ENCODE measurements at regions not wholly inside any gene's neighbourhood (a gene's known extent, or its start where the extent isn't known, plus 50 kb on each side); places are given as distances from the start of the nearest gene placed in this dataset.

GRCh38 chr3:111415018-111415417 is 127.0 kb upstream of the CD96 start:
- TF ChIP-seq, protein P1, sequence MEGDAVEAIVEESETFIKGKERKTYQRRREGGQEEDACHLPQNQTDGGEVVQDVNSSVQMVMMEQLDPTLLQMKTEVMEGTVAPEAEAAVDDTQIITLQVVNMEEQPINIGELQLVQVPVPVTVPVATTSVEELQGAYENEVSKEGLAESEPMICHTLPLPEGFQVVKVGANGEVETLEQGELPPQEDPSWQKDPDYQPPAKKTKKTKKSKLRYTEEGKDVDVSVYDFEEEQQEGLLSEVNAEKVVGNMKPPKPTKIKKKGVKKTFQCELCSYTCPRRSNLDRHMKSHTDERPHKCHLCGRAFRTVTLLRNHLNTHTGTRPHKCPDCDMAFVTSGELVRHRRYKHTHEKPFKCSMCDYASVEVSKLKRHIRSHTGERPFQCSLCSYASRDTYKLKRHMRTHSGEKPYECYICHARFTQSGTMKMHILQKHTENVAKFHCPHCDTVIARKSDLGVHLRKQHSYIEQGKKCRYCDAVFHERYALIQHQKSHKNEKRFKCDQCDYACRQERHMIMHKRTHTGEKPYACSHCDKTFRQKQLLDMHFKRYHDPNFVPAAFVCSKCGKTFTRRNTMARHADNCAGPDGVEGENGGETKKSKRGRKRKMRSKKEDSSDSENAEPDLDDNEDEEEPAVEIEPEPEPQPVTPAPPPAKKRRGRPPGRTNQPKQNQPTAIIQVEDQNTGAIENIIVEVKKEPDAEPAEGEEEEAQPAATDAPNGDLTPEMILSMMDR (IDR thresholded peaks at IDR 0.05; ENCODE audit: low read depth, low read length), result no peak
- no peak for DNase-seq (ENCODE audit: extremely low read depth, low read depth)

DNA sequence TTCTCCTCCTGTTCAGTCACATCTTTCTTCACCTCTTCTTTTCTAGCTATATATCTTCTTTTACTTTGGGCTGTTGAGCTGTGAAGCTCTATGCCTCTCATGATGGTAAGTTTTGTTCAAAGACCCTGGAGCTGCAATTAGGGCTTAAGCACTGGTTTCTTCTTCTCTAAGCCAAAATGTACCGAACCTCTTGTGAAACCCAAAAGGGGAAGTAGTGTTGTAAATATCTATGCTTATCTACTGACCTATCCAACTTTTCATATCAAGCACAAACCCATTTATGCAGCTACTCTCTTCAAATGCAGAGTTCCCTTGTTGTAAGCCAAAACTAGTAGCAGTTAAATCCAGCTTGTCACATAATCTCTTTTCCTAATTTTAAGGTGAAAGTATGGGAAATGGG is 123.6 kb upstream of the CD96 start:
- DNase-seq (ENCODE audit: extremely low read depth, low read depth), result no peak

DNA sequence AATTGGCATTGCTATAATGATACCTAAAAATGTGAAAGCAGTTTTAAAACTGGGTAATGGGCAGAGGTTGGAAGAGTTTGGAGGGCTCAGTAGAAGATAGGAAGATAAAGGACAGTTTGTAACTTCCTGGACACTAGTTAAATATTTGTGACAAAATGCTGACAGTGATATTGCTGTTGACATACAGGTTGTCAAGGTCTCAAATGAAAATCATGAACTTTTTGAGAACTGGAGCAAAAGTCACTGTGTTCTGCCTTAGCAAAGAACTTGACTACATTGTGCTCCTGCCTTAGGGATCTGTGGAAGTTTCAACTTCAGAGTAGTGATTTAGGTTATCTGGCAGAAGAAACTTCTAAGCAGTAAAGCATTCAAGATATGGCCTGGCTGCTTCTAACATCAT is 113.7 kb upstream of the CD96 start:
- TF ChIP-seq, protein P1 (IDR thresholded peaks at IDR 0.05; ENCODE audit: low read depth, low read length), result no peak
- DNase-seq (ENCODE audit: extremely low read depth, low read depth), result no peak

More for the DNA sequence above, 123.6 kb upstream of the CD96 start:
- TF ChIP-seq, protein P1 (IDR thresholded peaks at IDR 0.05; ENCODE audit: low read depth, low read length), result no peak

DNA sequence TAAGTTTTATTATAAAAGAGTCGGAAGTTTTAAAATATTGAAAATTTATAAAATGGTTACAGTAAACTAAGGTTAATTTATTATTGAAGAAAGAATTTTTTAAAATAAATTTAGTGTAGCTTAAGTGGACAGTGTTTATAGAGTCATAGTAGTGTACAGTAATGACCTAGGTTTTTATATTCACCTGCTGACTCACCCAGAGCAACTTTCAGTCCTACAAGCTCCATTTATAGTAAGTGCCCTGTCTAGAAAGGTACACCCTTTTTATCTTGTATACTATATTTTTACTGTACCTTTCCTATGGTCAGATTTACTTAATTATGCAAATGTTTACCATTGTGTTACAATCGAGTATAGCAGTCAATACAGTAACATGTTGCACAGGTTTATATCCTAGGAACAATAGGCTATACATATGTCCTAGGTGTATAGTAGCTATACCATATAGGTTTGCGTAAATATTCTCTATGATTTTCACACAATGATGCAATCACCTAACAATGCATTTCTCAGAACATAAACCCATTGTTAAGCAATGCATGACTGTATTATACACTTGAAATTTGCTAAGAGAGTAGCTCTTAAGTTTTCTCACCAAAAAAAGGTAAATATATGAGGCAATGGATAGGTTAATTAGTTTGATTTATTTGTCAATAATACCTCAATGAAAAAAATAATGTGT is 106.9 kb upstream of the CD96 start:
- TF ChIP-seq, protein P1 (IDR thresholded peaks at IDR 0.05; ENCODE audit: low read depth, low read length), result no peak
- no peak for DNase-seq (ENCODE audit: extremely low read depth, low read depth)

- TF ChIP-seq, protein P1 (IDR thresholded peaks at IDR 0.05; ENCODE audit: low read depth, low read length), result no peak
- no peak for DNase-seq (ENCODE audit: extremely low read depth, low read depth)
Measured at GRCh38 chr3:111438283-111438682, 103.7 kb upstream of the CD96 start.

- TF ChIP-seq, protein P1 (IDR thresholded peaks at IDR 0.05; ENCODE audit: low read depth, low read length), result no peak
- no peak for DNase-seq (ENCODE audit: extremely low read depth, low read depth)
Measured at GRCh38 chr3:111454551-111454950, 87.4 kb upstream of the CD96 start.

GRCh38 chr3:111465081-111465670 is 76.8 kb upstream of the CD96 start:
- TF ChIP-seq, protein P1 (IDR thresholded peaks at IDR 0.05; ENCODE audit: low read depth, low read length), result no peak
- DNase-seq (ENCODE audit: extremely low read depth, low read depth), result no peak

Data from AG09319 (cell line).